ENCODE measurements at regions not wholly inside any gene's neighbourhood (a gene's known extent, or its start where the extent isn't known, plus 50 kb on each side); places are given as distances from the start of the nearest gene placed in this dataset.
A peak's percentile ranks its signal among the peaks of the same experiment; 100 is the strongest.

DNA sequence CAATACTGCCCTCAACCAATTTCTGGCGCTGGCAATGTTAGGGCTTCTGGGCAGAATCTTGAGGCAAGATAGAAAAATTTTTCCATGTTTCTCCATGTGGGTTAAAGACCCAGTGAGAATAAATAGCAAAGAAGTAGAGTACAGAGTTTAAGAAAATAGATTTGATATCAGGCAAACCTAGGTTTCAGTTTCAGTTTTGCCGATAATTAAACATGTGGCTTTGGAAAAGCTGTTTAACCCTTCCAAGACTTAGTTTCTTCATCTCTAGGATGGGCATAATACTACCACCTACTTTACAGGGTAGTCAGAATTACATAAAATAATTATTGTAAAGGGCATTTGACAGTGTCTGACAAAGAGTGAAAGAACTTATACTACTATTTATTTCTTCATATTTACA is 360.4 kb downstream of the PCNX1 start:
- Histone ChIP-seq H3K27me3 (replicated peaks in 1 of 7) (no peaks in the 10 kb centered on the region), H3K4me1 (peaks cover 0 to 16% (median 7%) of the 10 kb centered on the region in 6 donors), H3K36me3 (no peaks in the 10 kb centered on the region), H3K27ac (peak overlapping the region in 6 of 8 donors; percentile 0 to 44 (median 30)), H3K4me3 (peak overlapping the region in 5 of 8 donors; percentile 2 to 60 (median 9)), H3K9me3 (peaks cover 0 to 26% (median 15%) of the 10 kb centered on the region in 8 donors)
- 25 to 32% (median 30%) methylated on average over 2 of the region's 2 CpGs for WGBS, 5 donors
- no peak for DNase-seq
- TF ChIP-seq, protein P1, sequence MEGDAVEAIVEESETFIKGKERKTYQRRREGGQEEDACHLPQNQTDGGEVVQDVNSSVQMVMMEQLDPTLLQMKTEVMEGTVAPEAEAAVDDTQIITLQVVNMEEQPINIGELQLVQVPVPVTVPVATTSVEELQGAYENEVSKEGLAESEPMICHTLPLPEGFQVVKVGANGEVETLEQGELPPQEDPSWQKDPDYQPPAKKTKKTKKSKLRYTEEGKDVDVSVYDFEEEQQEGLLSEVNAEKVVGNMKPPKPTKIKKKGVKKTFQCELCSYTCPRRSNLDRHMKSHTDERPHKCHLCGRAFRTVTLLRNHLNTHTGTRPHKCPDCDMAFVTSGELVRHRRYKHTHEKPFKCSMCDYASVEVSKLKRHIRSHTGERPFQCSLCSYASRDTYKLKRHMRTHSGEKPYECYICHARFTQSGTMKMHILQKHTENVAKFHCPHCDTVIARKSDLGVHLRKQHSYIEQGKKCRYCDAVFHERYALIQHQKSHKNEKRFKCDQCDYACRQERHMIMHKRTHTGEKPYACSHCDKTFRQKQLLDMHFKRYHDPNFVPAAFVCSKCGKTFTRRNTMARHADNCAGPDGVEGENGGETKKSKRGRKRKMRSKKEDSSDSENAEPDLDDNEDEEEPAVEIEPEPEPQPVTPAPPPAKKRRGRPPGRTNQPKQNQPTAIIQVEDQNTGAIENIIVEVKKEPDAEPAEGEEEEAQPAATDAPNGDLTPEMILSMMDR (IDR thresholded peaks at IDR 0.05 in 8 of 11, conservative IDR thresholded peaks at IDR 0.05 in 3 of 11) = no peak
- no peak for TF ChIP-seq POLR2A (IDR thresholded peaks at IDR 0.05)
- TF ChIP-seq POLR2AphosphoS5 (IDR thresholded peaks at IDR 0.05) = no peak
- intact Hi-C loops (cut with DNase I; ENCODE audit: low total_unique reads) = no loop called here

DNA sequence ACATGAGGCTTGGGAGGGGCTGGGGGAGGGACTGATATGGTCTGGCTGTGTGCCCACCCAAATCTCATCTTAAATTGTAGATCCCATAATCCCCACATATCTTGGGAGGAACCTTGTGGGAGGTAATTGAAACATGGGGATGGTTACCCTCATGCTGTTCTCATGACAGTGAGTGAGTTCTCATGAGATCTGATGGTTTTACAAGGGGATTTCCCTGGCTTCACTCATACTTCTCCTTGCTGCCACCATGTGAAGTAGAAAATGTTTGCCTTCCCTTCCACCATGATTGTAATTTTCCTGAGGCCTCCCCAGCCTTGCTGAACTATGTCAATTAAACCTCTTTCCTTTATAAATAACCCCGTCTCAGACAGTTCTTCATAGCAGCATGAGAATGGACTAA is 362.9 kb downstream of the PCNX1 start:
- TF ChIP-seq POLR2A (IDR thresholded peaks at IDR 0.05) = no peak
- TF ChIP-seq, protein P1 (IDR thresholded peaks at IDR 0.05 in 8 of 11, conservative IDR thresholded peaks at IDR 0.05 in 3 of 11) = no peak
- no peak for TF ChIP-seq POLR2AphosphoS5 (IDR thresholded peaks at IDR 0.05)
- Histone ChIP-seq H3K36me3 (no peaks in the 10 kb centered on the region), H3K4me1 (peaks cover 0 to 16% (median 7%) of the 10 kb centered on the region in 6 donors), H3K9me3 (peaks cover 0 to 24% (median 14%) of the 10 kb centered on the region in 8 donors), H3K27ac (no peak overlapping the region), H3K27me3 (replicated peaks in 1 of 7) (no peaks in the 10 kb centered on the region), H3K4me3 (no peak overlapping the region)
- intact Hi-C loops (cut with DNase I; ENCODE audit: low total_unique reads) = no loop called here
- DNase-seq = no peak
- 88 to 94% (median 89%) methylated on average over 1 of the region's 1 CpG for WGBS, 5 donors

DNA sequence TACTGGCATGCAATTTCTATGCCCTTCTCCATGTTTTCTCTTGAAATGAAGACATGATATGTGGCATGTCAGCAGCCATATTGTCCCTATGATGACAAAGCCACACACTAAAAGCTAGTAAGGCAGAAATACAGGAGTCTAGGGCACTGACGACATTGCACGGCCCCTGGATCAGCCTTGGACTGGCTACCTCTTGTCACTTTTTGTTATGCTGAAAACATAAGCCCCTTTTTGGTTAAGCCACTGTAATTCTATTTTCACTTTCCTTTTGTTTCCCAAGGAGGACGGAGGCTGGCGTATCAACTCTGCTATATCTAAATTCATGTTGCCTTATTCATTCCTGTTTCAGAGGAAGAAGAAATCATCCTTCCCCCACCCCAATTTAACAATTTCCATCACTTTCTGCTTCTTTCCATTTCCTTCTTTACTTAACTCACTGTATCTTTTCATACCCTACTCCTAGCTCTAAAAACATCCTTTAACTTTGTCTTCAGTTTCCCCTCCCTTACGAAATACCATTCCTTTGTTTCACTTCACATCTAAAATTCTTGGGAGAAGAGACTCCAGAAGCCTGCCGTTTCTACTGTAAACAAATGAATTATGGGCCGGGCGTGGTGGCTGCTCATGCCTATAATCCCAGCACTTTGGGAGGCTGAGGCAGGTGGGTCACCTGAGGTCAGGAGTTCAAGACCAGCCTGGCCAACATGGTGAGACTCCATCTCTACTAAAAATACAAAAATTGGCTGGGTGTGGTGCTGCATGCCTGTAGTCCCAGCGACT is 364.1 kb downstream of the PCNX1 start:
- H3K4me1 ChIP-seq = peaks cover 0 to 16% (median 7%) of the 10 kb centered on the region in 6 donors
- no peak overlapping the region for H3K27ac ChIP-seq
- intact Hi-C loops (cut with DNase I; ENCODE audit: low total_unique reads) = no loop called here
- no peak overlapping the region for H3K4me3 ChIP-seq
- DNase-seq = no peak
- H3K27me3 ChIP-seq (replicated peaks in 1 of 7) = no peaks in the 10 kb centered on the region
- H3K36me3 ChIP-seq = no peaks in the 10 kb centered on the region
- peaks cover 0 to 21% (median 9%) of the 10 kb centered on the region in 8 donors for H3K9me3 ChIP-seq
- 85 to 89% (median 88%) methylated on average over 9 of the region's 9 CpGs for WGBS, 5 donors
- TF ChIP-seq, protein P1 (IDR thresholded peaks at IDR 0.05 in 8 of 11, conservative IDR thresholded peaks at IDR 0.05 in 3 of 11) = no peak
- TF ChIP-seq POLR2A (IDR thresholded peaks at IDR 0.05) = no peak
- TF ChIP-seq POLR2AphosphoS5 (IDR thresholded peaks at IDR 0.05) = no peak

DNA sequence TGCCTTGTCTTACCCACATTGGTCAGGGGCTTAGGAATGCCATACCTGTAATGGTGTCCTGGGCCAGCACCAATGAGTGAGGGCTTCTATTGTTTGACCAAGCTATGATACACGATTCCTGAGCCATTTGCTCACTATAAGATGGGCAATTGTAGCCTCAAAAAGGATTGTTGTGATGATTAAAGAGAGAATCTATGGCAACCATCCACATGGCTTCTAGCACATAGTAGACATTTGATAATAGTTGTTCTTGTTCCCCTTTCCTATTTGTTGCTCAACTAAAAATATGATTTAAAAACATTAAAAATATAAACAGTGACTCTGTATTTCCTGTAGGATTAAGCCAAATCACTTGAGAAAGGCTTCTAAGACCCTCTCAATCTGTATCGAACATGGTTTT is 366.1 kb downstream of the PCNX1 start:
- Histone ChIP-seq H3K27ac (no peak overlapping the region), H3K4me3 (no peak overlapping the region), H3K4me1 (no peaks in the 10 kb centered on the region), H3K36me3 (no peaks in the 10 kb centered on the region), H3K9me3 (peaks cover 0 to 20% (median 9%) of the 10 kb centered on the region in 8 donors), H3K27me3 (replicated peaks in 1 of 7) (no peaks in the 10 kb centered on the region)
- intact Hi-C loops (cut with DNase I; ENCODE audit: low total_unique reads) = no loop called here
- WGBS, 5 donors = 81 to 86% (median 83%) methylated on average over 2 of the region's 2 CpGs
- no peak for DNase-seq
- no peak for TF ChIP-seq POLR2AphosphoS5 (IDR thresholded peaks at IDR 0.05)
- TF ChIP-seq, protein P1 (IDR thresholded peaks at IDR 0.05 in 8 of 11, conservative IDR thresholded peaks at IDR 0.05 in 3 of 11) = no peak
- TF ChIP-seq POLR2A (IDR thresholded peaks at IDR 0.05) = no peak
